ENCODE measurements at regions not wholly inside any gene's neighbourhood (a gene's known extent, or its start where the extent isn't known, plus 50 kb on each side); places are given as distances from the start of the nearest gene placed in this dataset.

DNA sequence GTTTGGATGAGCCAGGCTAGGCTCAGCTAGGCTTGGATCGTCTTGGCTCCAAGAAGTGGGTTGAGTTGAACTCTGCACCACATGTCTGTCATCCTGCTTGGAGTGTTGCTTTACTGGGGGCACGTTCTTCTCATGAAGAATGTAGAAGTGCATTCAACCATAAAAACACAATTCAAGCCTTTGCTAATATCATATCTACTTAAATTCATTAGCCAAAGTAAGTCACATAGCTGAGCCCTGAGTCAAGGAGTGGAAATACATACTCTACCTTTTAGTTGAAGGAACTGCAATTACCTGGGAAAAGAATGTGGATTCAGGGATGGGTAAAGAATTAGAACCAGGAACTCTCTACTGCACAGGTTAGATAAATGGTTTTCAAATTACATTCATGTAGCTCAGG is 360.4 kb upstream of the KCNH7 start:
- TF ChIP-seq, protein P1, sequence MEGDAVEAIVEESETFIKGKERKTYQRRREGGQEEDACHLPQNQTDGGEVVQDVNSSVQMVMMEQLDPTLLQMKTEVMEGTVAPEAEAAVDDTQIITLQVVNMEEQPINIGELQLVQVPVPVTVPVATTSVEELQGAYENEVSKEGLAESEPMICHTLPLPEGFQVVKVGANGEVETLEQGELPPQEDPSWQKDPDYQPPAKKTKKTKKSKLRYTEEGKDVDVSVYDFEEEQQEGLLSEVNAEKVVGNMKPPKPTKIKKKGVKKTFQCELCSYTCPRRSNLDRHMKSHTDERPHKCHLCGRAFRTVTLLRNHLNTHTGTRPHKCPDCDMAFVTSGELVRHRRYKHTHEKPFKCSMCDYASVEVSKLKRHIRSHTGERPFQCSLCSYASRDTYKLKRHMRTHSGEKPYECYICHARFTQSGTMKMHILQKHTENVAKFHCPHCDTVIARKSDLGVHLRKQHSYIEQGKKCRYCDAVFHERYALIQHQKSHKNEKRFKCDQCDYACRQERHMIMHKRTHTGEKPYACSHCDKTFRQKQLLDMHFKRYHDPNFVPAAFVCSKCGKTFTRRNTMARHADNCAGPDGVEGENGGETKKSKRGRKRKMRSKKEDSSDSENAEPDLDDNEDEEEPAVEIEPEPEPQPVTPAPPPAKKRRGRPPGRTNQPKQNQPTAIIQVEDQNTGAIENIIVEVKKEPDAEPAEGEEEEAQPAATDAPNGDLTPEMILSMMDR (IDR thresholded peaks at IDR 0.05; ENCODE audit: low read depth, low read length), result no peak

DNA sequence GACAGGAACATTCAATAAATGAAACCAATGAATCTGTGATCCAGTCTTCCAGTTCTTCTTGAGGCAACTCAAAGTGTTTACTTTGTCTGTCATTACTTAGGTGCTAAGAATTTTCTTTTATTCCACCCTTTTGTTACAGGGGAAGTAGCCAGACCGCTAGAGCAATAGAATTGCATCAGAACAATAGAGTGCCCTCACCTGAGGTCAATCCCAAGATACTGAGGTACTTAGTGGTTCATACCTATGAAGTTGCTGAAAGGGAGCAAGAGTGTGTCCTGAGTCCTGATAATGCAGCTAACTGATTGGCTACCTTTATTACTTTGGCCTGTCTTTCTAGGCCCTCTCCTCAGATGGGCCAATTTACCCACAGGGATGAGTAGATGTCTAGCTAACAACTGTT is 359.4 kb upstream of the KCNH7 start:
- TF ChIP-seq, protein P1 (IDR thresholded peaks at IDR 0.05; ENCODE audit: low read depth, low read length), result no peak
- no peak for DNase-seq (ENCODE audit: extremely low read depth, low read depth)

More for the DNA sequence above, 360.4 kb upstream of the KCNH7 start:
- DNase-seq (ENCODE audit: extremely low read depth, low read depth), result no peak

DNA sequence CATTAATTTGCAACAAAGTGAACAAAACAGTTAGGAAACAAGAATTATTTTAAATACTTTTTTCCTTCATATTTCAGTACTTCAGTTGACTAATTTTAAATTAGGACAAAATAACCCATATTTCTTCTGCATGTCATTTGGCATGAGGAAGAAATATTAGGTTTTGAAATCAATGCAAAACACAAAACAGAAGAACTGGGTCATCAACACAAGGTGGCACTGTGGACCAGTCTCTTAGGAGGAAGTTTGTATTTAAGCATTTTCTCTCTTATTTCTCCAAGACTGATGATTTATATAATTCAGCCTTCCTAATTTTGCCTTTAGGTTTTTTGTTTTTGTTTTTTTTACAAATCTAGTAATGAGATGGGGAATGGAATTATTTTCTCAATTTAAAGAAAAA is 352.8 kb upstream of the KCNH7 start:
- DNase-seq (ENCODE audit: extremely low read depth, low read depth), result no peak
- TF ChIP-seq, protein P1 (IDR thresholded peaks at IDR 0.05; ENCODE audit: low read depth, low read length), result peak; percentile 64

DNA sequence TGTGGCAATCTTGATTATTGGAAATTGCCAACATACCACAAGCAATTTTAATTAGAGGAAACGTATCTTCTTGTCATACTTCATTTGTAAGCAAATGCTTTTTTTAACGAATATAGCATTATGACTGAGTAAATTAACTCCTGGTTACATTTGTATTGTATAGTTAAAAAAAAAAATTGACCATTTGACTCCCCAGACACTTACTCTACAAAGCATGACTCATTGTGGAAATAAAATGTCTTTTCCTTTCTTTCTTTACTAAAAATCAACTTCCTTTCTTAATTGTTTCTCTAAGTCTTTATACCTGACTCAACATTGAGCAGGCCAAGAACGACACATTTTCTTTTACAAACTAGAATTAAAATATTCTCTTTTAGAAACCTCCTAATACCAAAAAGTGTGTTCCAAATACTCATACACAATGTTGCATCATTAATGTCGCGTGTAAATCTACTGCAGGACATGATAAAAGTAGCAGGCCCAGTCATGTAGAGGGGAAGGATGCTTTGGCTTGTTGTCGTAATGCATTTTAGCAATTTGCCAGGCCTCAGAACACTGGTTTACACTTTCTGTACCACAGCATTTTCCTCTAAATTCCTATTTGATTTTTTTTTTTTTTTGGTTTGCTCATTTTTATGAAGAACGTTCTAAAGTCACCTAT is 349.6 kb upstream of the KCNH7 start:
- DNase-seq (ENCODE audit: extremely low read depth, low read depth), result no peak
- TF ChIP-seq, protein P1 (IDR thresholded peaks at IDR 0.05; ENCODE audit: low read depth, low read length), result no peak

DNA sequence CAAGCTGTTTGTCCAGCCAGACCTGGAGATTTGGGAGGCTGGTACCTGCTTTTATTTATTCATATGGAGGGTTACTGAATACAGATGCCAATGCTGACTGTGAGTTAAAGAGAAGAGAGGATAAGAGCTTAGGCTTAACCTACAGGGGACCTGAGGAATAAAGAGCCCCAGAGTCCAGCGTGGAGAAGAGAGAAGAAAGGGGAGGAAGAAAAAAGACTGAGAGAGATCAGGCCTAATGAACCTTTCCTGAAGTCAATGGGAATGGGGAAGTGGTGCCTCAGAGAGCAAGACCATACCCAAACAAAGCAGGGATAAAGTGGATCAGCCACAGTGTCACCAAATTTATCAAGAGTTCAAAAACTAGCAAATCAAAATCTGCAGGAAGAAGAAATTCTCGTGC is 348.6 kb upstream of the KCNH7 start:
- DNase-seq (ENCODE audit: extremely low read depth, low read depth), result no peak
- TF ChIP-seq, protein P1 (IDR thresholded peaks at IDR 0.05; ENCODE audit: low read depth, low read length), result no peak

DNA sequence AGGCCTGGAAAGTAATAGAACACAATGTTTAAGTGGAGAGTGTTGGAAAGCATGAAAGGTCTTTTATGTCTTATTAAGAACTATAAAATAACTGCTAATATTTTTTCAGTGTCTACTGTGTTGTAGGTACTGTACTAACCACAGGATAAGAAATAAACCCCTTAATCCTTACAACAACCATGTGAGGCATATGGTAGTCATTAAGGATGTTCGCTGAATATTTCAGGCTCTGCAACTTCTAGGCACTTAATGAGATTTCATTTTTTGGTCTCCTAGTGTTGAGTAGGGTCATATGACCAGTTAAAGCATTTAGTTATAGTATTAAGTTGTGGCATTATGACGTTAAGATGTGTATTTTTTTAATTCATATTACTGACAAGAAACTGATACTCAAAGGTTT is 346.6 kb upstream of the KCNH7 start:
- DNase-seq (ENCODE audit: extremely low read depth, low read depth), result no peak
- TF ChIP-seq, protein P1 (IDR thresholded peaks at IDR 0.05; ENCODE audit: low read depth, low read length), result no peak

DNA sequence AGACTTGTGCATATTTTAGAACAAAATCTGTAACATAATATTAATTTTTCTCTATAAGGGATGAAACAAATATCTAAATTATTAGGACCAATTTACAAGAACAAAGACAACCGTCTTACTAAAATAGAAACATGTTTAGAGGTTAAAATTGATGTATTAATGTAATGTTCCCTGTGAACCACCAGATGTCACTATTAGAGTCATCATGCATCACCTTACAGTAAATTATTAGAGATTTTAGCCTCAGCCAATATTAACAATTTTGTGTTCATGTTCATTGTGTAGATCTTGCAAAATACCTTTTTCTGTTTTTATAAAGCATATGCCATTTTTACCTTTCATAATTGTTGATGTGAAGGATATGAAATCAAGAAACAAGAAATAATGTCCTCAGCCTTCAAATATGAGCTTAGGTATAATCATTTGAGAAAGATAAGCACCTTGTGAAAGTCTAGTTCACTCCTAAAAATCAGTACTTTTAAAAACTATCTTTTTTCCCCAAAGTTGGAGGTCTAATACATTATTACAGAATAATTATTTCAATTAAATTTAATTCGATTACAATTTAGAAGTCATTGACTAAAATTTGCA is 344.3 kb upstream of the KCNH7 start:
- DNase-seq (ENCODE audit: extremely low read depth, low read depth), result no peak
- TF ChIP-seq, protein P1 (IDR thresholded peaks at IDR 0.05; ENCODE audit: low read depth, low read length), result peak; percentile 58
